Activated T-cell treated with anti-CD3 and anti-CD28 coated beads for 1 hour (primary cell): ENCODE measurements at regions not wholly inside any gene's neighbourhood (a gene's known extent, or its start where the extent isn't known, plus 50 kb on each side); places are given as distances from the start of the nearest gene placed in this dataset.

Source experiments
- DNase-seq: peaks from one replicate; pipeline ENCODE4 v3.0.0-alpha.2; 2020; ENCODE audit warnings: low read depth

DNA sequence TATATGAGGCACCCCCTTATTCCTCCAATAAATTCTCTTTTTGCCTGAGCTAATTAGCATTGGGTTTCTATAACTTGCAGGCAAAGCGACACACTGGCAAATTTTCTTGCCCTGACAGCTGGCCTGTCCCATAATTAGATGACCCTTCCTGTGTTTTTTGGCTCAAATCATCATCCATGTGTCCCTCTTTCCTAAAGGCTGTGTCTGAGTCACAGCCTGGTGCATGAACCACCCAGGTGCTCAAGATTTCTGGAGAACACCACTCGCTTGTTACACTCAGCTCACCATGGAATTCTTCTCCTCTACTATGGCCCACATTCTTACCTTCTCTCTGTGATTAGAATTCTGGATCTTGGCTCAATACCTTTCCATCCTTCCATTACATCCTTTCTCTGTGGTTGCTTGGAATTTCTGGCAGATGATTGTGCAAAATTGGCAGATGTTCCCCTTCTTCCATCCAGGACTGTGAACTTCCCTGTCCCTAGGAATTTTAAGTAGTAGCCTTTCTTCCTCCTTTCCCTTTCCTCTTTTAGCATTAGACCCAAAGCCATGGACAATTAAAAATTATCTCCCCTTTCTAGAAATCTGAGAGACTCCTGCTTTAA lies 116.0 kb upstream of the ANKRD1 start:
- no peak for DNase-seq

DNA sequence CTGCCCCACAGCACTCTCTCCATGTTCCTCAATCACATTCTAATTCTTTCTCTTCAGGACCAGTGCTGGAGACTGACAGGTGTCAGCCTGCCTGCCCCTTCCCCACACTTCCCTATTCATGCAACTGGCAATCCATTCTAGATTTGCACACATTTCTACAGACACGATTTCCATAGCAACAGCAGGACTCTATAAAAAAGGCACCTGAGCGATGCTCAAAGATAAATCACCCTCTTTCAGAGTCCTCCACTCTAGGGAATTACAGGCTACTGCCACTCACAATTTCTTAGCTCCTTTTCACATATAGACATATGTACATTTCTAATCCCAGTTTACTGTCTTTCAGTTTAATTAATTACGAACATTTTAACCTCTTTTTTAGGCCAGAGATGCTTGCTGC lies 118.1 kb upstream of the ANKRD1 start:
- DNase-seq: no peak

DNA sequence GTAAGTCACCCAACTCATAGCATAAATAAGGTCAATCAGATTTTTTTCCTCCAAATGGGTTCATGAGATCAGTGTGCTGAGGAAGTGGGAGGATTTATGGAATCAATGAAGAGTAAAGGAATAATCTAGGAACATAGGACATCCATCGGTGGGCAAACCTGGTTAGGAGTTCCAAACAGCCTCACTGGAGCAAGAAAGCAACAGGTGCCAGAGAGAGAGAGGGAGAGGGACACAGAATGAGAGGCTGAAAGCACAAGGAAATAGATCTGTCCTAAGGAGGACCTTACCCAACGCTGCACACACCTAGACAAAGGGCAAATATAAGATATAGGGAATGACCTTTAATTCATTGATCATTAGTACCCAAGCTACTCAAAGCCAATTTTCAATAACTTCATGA lies 119.5 kb upstream of the ANKRD1 start:
- DNase-seq: no peak

DNA sequence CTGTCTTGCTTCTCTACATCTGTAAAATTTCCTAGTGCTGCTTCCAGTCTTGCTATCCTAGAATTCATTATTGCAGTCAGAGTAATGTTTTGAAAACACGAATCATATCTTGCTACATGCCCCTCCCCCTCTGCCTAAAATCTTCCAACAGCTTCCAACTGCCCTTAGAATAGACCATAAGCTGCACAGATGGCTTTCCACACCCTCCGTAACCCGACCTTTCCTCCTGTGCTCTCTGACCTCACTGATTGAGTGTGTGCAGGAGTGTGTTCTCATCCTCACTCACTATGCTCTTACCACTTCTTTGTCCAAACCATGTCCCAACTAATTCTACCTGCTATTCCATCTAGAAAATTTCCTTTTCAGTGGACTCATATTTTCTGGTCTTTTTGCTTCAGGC lies 121.2 kb upstream of the ANKRD1 start:
- DNase-seq: no peak

DNA sequence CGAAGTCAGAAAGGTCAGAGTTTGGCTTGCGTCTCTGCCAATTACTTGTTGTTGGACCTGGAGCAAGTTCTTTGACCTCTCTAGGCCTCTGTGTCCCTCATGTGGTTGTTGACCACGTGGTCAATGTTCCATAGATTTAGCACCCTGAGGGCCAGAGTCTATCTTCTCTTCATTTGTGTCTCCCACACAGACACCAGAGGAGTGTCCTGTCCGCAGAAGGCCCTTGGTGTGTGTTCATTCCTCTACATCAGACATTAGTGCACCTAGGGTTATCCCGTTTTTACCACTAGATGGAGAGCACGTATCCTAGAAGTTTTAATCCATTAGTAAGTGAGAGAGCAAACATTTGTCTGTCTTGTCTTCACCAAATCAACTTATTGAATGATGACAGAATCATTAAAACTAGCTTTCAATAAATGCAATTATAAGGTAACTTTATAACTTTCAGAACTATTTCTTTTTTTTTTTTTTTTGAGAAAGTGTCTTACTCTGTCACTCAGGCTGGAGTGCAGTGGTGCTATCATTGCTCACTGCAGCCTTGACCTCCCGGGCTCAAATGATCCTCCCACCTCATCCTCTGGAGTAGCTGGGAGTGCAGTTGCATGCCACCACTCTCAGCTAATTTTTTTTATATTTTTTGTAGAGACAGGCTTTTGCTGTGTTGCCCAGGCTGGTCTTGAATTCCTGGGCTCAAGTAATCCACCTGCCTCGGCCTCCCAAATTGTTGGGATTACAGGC lies 122.5 kb upstream of the ANKRD1 start:
- no peak for DNase-seq

DNA sequence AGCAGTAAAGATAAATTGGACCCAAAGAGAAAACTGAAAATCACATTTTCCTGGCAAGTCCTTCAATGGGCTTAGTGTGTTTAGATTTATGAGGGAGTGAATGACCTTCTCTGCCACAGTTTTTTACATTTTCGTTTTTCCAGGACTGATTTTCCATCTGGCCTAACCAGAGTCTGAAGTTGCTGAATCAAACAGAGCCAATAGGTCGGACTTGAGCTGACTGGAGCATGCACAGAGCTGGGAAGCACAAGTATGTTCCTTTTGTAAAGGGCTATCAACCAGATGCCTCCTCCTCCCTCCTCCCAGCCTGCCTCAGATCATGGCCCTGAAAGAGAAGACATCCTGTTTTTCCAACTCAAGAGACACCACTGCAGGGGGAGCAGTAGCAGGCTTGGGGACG lies 126.0 kb upstream of the ANKRD1 start:
- no peak for DNase-seq

DNA sequence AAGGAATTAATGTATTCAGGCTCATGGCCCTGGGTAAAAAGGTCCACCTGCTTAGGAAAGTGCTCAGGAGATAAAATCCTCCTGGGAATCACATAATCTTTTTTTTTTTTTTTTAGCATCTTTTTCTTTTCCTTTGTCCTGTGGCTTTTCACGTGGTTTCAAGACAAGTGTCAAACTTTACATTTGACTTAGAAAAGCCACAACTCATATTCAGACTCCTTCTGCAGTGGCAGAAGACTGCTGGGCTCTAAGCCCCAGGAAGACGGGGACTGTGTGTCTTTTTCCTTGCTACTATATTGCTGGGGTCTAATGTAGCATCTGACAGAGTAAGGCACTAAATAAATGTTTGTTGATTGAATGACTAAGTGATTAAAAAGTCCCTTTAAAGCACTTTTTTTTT lies 127.5 kb upstream of the ANKRD1 start:
- no peak for DNase-seq

DNA sequence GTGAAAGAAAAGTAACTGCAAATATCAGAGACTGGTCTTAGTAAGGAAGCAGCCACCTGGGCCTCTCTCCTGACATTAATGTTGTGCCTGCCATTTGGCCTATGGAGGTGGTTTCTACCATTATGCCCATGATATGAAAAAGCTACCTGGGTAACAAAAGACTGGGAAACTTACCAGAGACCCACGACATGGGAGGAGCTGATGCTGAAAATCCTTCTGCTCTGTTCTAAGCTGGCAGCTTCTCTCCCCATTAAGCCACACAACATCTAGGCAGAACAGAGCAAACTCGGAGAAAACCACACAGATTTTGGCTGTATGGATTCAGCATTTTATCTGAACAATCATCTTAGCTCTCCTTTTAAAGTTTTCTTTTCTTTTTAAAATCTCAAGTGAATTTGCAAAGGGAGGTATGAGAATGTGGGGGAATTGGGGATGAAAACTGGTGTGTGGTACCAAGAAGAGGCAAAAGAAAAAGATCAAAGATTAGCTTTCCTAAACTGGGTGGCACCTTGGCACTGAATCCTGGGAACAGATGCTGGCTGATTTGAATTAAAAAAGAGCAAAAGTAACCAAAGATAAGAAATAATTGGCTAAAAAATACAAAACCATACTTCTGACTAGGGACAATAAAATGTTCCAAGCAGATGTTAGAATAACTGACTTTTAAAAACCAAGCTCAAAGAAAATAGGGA lies 128.6 kb upstream of the ANKRD1 start:
- no peak for DNase-seq

DNA sequence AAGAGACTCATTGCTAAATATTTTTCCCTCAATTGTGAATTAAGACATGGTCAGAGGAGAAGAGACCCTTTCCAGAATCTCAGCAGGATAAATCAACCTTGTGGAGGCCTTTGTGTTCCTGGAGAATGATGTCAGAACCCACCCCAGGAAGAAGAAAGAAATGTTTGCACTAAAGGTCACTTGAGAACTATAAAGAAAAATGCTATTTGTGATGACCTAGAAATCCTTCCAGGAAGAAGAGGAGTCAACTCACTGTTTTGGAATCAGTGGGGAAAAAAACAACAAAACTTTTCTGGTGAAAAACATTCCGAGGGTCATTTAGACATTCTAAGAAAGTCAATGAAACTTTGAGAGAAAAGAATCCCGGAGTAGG lies 129.1 kb upstream of the ANKRD1 start:
- DNase-seq: no peak

DNA sequence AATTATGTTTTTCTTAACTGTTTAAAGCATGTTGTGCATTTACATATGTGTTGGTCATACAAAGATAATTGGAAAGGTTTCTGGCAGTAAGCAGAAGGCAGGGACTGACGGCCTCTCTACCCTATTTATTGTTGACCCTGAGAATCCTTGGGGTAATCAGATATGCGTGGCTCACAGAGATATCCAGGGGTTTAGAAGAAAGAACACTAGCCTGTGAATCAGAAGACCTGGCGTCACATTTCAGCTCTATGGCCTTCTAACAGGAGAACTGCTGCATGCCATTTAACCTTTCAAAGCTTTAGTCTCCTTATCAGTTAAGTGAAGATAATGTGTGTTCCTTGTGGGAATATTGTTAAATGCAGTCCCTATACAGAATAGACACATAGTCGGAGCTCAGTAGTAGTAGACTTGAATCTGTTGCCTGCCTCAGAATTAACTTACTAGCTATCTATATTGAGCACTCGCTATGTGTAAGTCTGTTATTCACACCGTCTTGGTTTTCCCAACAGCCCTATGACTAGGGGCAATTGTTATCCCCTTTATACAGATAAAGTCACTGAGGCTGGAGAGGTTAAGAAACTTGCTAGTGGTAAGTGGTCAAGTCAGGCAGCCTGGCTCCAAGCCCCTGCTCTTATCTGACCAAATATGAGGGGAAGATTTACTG lies 129.6 kb upstream of the ANKRD1 start:
- DNase-seq: no peak

DNA sequence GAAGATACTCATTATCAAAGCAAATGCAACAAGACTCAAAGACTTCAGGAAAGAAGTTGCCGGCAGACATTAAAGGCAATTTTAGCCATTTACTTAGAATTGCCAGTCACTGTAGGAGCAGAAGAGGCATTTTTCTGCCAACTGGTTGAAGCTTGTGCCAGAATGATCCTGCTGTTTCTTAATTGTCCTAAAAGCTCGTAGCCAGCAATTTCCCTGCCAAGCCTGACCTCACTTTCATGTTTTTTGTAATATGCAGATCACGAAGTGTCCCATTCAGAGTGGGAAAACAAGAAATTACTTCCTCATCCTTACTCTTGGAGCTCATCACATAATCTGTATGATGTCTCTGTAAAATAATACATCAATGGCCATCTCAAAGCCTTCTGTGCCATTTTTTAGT lies 130.9 kb upstream of the ANKRD1 start:
- DNase-seq: no peak

DNA sequence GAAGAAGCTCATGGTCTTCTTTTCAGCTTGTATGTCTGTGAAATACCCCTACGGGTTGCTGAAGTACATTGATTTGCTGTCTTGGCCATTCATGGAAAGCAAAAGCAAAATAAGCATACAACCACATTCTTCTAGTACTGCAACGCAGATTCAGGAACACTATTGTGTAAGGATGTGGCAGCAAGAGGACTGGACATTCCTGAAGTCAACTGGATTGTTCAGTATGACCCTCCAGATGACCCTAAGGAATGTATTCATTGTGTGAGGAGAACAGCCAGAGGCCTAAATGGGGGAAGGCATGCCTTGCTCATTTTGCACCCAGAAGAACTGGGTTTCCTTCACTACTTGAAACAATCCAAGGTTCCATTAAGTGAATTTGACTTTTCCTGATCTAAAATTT lies 133.4 kb upstream of the ANKRD1 start:
- DNase-seq: no peak

DNA sequence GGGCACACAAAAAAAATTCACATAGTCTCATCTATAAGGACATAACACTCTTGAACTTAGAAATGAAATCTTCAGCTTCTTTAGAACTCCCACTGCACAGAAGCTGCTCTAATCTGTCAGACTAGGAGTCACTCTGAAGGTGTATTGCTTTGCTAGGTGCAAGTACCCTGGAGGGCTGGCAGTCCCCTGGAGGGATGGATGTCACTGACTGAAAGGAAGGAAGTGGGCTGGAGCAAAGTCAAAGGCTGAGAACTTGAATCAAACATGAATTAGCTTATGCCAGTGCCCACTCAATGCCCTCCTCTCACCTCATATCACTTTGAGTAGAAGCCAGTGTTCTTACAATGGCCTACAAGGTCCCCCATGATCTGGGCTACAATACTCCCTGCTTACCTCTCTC lies 140.3 kb upstream of the ANKRD1 start:
- no peak for DNase-seq

DNA sequence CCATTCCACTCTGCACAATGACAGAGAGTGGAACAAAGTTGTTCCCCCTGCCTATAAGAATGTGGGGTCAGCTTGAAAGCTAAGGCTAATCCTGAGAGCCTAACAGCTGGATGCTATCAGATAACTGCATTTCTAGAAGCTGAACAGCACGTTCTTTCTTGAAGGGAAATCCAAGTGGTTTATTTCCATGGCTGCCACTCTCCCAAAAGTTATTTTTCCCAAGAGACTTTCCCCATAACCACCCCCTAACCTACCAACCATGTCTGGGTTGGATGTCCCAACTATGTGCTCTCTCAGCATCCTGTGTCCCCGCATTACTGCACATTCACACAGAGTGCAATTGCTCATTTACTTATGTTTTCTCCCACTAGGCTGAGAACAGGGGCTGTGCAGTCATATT lies 140.7 kb upstream of the ANKRD1 start:
- DNase-seq: no peak

DNA sequence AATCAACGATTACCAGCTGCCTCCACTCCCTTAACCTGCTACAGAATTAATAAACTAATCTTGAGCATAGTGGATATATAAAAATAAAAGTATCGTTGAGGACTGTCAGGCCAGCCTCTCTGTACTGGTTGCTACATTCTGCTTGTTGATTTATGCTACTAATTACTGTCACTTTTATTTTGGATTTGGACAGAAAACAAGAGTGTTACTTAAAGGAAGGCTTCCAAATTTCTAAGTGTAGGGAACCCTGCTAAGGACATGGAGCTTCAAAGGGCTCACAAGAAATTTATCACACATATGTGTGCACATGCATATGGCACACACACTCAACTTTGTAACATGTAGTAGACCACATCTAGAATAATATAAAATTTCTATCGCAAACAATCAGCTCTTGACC lies 141.2 kb upstream of the ANKRD1 start:
- no peak for DNase-seq

DNA sequence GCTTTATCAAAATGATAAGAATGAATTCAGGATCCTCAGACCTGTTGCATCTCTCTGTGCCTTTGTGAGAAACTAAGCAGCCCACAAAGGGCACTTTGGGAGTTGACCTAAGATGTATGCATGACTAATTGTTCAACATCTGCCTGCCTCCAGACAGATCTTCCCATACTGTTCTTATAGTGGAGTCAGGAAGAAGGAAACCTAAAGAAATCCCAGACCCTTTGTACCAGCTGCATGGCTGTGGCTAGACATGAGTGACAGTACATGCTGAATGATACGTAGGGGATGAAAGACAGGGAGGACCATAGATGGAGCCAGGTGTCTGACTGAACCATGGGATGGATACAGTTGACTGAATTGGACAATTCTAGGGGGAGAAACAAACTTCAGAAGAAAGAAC lies 148.7 kb upstream of the PCGF5 start:
- no peak for DNase-seq

DNA sequence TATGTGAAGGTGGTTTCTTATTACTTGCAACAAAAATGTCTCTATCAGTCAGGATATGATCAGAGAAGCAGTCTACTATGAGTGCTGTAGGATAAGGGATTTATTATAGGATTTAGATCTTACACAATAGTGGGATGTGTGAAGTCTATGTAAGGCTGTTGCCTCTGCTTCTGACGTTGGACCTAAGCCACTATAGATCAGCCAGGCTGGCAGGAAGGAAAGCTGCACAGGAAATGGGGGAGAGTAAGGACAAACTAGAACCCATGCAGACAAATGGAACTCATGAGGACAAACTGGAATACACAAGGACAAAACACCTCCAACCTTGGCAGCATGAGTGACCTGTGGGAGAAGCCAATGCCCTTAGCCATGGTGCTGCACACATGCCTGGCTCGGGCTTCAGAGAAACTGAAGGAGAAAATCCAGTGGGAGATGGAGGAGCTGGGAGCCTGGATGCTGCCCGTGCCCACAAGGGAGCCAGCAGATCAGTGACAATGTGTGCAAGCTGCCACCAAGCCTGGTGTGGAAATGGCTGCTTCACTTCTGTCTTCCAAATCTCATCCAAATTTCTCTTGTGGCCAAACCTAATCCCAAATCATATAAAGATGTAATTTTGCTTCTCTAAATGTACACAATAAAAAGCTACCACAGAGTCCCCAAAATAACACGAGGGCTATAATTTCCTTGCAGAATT lies 147.0 kb upstream of the PCGF5 start:
- DNase-seq: no peak

DNA sequence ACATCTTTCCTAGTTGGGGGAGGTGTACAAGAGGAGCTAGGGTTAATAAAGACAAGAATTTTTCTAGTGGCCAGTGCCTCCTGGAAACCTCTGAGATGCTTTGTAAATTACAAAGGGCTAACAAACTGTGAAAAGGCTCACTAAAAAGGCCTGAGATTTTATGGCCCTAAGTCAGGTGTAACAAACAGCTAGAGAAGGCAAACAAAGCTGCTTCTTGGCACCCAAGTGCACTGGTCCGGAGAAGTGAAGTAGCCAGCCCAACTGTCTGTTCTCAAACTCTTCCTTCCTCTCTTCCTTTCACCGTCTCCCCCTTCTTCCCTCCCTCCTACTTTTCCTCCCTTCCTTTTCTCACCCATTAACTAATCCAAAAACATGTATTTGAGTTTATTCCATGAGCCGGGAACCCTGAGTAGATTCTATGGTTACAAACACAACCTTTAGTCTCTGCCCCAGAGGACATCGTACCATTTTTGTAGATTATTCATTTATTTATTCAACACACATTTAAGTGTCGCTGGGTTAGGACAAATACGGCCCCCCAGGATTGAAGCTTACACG lies 143.4 kb upstream of the PCGF5 start:
- no peak for DNase-seq

DNA sequence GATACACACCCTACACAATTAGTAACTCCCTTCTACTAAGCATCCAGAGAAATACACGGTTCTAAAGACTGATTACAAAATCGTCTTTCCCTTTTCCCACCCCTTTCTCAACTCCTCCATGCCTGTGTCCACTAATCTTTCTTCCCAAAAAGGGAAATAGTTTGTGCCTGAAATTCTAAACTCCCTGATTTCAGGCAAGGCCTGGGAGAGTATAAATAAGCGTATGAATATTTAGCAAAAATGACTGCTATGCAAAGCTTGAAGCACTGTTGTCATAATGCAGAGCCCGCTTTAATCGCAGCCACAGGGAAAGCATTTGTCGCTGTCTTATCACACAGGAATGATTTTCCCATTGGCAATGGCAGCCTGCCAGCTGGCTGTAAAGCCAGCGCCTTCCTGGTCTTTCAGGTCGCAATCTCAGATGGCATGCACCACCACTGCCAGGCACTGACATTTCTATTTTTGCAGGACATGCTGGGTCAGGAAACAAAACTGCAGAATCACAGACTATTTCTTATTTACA lies 142.9 kb upstream of the PCGF5 start:
- DNase-seq: no peak

DNA sequence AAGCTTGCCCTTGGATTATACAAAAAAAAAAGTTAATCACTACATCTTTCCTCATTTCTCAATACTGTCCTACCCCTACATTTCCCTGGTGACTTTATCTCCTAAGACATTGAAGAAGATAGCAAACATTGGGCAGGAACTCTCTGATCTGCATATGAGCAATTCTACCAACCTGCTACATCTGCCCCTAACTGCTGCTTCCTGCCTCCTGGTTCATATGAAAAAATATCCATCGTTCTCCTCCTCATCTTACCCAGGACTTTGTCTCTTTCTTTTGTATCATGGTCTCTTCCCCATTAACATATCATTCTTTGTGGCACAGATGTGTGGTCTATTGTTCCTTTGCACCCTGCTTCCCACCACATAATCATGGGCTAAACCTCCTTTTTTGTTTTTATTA lies 139.7 kb upstream of the PCGF5 start:
- no peak for DNase-seq

DNA sequence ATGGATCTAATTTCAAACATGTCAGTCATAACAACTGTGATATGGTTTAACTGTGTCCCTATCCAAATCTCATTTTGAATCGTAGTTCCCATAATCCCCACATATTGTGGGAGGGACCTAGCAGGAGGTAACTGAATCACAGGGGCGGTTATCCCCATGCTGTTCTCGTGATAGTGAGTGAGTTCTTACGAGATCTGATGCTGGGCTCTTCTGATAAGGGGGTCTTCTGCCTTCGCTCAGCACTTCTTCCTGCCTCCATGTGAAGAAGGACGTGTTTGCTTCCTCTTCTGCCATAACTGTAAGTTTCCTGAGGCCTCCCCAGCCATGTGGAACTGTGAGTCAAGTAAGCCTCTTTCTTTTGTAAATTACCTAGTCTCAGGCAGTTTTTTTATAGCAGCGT lies 138.0 kb upstream of the PCGF5 start:
- no peak for DNase-seq
